HCT116 (cell line): ENCODE measurements at regions not wholly inside any gene's neighbourhood (a gene's known extent, or its start where the extent isn't known, plus 50 kb on each side); places are given as distances from the start of the nearest gene placed in this dataset.

Experiments used
- ATAC-seq: fragments of 200-7000 bp; cut with Tn5 transposase; 2 replicates; pipeline ENCODE4 v1.9.1; 2020; ENCODE audit warnings: mild to moderate bottlenecking, moderate library complexity
- BruUV-seq: library from RNA; stranded (reverse); fragments of 400-500 nt; replicated peaks from 2 replicates; lab custom pipeline; 2021; lab: Mats Ljungman, UMichigan
- CTCF ChIA-PET: fragments of 300-600 bp; sonication (Branson Sonifier 250); formaldehyde crosslinking; loops from one replicate; lab custom pipeline; 2021; ENCODE audit warnings: antibody characterized with exemption; lab: Charles Lee
- POLR2A ChIA-PET: fragments of 300-600, 350-600 bp; sonication (Branson Sonifier 250); formaldehyde crosslinking; loops from one replicate; lab custom pipeline; 2021; ENCODE audit warnings: antibody characterized with exemption; lab: Charles Lee
- RAD21 ChIA-PET, 2 experiments: fragments of 300-600 bp; sonication (Branson Sonifier 250); formaldehyde crosslinking; loops; one replicate each; lab custom pipeline; 2023; ENCODE audit warnings: low total read pairs in 2 of 2; ENCODE audit not compliant: uncharacterized antibody in 2 of 2, unreplicated experiment in 2 of 2, low non-redundant PET in 1 of 2; lab: Charles Lee
- DNase-seq: peaks from one replicate; pipeline ENCODE4 v3.0.0-alpha.2; 2010; ENCODE audit warnings: low read depth, low spot score
- H2AFZ ChIP-seq: fragments of 200-600 bp; shearing (Covaris generic), sonication (generic); 2 replicates; pipeline ENCODE4 v1.6.1; 2017; ENCODE audit warnings: low read depth, mixed run types, mixed read lengths, antibody characterized with exemption, low read length; ENCODE audit not compliant: poor library complexity, severe bottlenecking
- H3K27ac ChIP-seq: 2 replicates; pipeline ENCODE4 v1.5.1; 2012; ENCODE audit warnings: low read depth, low read length
- H3K27me3 ChIP-seq: fragments of 200-600 bp; sonication (generic); 2 replicates; pipeline ENCODE4 v1.6.1; 2016; ENCODE audit warnings: mixed run types, low read length, mixed read lengths; ENCODE audit not compliant: insufficient read depth
- H3K36me3 ChIP-seq, 2 experiments: fragments of 200-500 bp in 1 of 2; fragments of 200-600 bp in 1 of 2; sonication (Bioruptor generic) in 1 of 2; sonication (generic) in 1 of 2; 2 replicates each; pipeline versions ENCODE4 v1.5.1 to v1.6.1; 2014 to 2016; ENCODE audit warnings: low read length in 2 of 2, inconsistent platforms in 1 of 2, mixed read lengths in 1 of 2, mixed run types in 1 of 2; ENCODE audit not compliant: insufficient read depth in 2 of 2, control insufficient read depth in 1 of 2
- H3K4me1 ChIP-seq, 2 experiments: fragments of 200-600 bp in 1 of 2; sonication (generic) in 1 of 2; 2 replicates each; pipeline versions ENCODE4 v1.5.1 to v1.6.1; 2012 to 2017; ENCODE audit warnings: low read length in 2 of 2, inconsistent platforms in 1 of 2, mild to moderate bottlenecking in 1 of 2, mixed read lengths in 1 of 2, mixed run types in 1 of 2, moderate library complexity in 1 of 2; ENCODE audit not compliant: insufficient read depth in 2 of 2, control insufficient read depth in 1 of 2
- H3K4me2 ChIP-seq: fragments of 200-600 bp; sonication (generic); 2 replicates; pipeline ENCODE4 v1.6.1; 2017; ENCODE audit warnings: mixed run types, low read length, mixed read lengths
- H3K4me3 ChIP-seq, 2 experiments: fragments of 200-600 bp in 1 of 2; sonication (generic) in 1 of 2; replicated peaks in 1 of 2; 2 replicates each; pipeline ENCODE4 v1.5.1; 2011 to 2016; ENCODE audit warnings: low read length in 2 of 2, control low read depth in 1 of 2, low read depth in 1 of 2, mild to moderate bottlenecking in 1 of 2, mixed read lengths in 1 of 2, mixed run types in 1 of 2
- H3K79me2 ChIP-seq: fragments of 200-600 bp; sonication (generic); 2 replicates; pipeline ENCODE4 v1.6.1; 2017; ENCODE audit warnings: mild to moderate bottlenecking, mixed run types, low read length, moderate library complexity, mixed read lengths; ENCODE audit not compliant: insufficient read depth
- H3K9ac ChIP-seq: fragments of 200-600 bp; sonication (generic); 2 replicates; pipeline ENCODE4 v1.6.1; 2016; ENCODE audit warnings: low read length, mixed read lengths
- H3K9me2 ChIP-seq: fragments of 200-600 bp; sonication (generic), shearing (Covaris generic); 2 replicates; pipeline ENCODE4 v1.6.1; 2017; ENCODE audit warnings: mixed run types, mild to moderate bottlenecking, moderate library complexity; ENCODE audit not compliant: insufficient read depth
- H3K9me3 ChIP-seq, 2 experiments: fragments of 200-500 bp in 1 of 2; fragments of 200-600 bp in 1 of 2; sonication (Bioruptor generic) in 1 of 2; sonication (generic) in 1 of 2; 2 replicates each; pipeline ENCODE4 v1.6.1; 2014 to 2017; ENCODE audit warnings: low read length in 2 of 2, mixed read lengths in 2 of 2, inconsistent platforms in 1 of 2, low read depth in 1 of 2, mild to moderate bottlenecking in 1 of 2, mixed run types in 1 of 2, moderate library complexity in 1 of 2; ENCODE audit not compliant: control insufficient read depth in 1 of 2, insufficient read depth in 1 of 2
- H4K20me1 ChIP-seq: fragments of 200-600 bp; sonication (generic), shearing (Covaris generic); 2 replicates; pipeline ENCODE4 v1.6.1; 2017; ENCODE audit warnings: mixed run types, mild to moderate bottlenecking, moderate library complexity; ENCODE audit not compliant: insufficient read depth
- CTCF ChIP-seq, 3 experiments: fragments of 200-600 bp in 1 of 3; sonication (generic) in 1 of 3; IDR thresholded peaks in 2 of 3; conservative IDR thresholded peaks in 1 of 3; 2 replicates each; pipeline ENCODE4 v1.5.1; 2012 to 2017; ENCODE audit warnings: low read depth in 2 of 3, low read length in 2 of 3, antibody characterized with exemption in 1 of 3, borderline replicate concordance in 1 of 3, control low read depth in 1 of 3, mild to moderate bottlenecking in 1 of 3, mixed read lengths in 1 of 3, mixed run types in 1 of 3, moderate library complexity in 1 of 3; ENCODE audit not compliant: insufficient read depth in 1 of 3
- POLR2A ChIP-seq: IDR thresholded peaks from 2 replicates; pipeline ENCODE4 v1.7.0; 2011; ENCODE audit warnings: borderline replicate concordance; ENCODE audit not compliant: insufficient read depth, insufficient read length; ENCODE audit errors: extremely low read depth
- RAD21 ChIP-seq: IDR thresholded peaks from 2 replicates; pipeline ENCODE4 v1.6.1; 2012; ENCODE audit warnings: low read depth, mild to moderate bottlenecking
- YY1 ChIP-seq: IDR thresholded peaks from 2 replicates; pipeline ENCODE4 v1.6.1; 2011; ENCODE audit warnings: low read length, low read depth, moderate library complexity, mild to moderate bottlenecking; ENCODE audit not compliant: insufficient replicate concordance; ENCODE audit errors: extremely low read depth
- ZBTB33 ChIP-seq: IDR thresholded peaks from 2 replicates; pipeline ENCODE4 v1.6.1; 2011; ENCODE audit warnings: mild to moderate bottlenecking, low read length, moderate library complexity; ENCODE audit not compliant: insufficient replicate concordance; ENCODE audit errors: extremely low read depth
- intact Hi-C: fragments of 100-400 bp; cut with micrococcal nuclease; formaldehyde crosslinking; loops from 2 replicates; pipeline ENCODE4 v1.10.0; 2022

GRCh38 chr2:223228871-223229270 lies 176.9 kb downstream of the KCNE4 start:
- ChIA-PET POLR2A (no interaction called here), RAD21 (no interaction called here), CTCF (no interaction called here)
- H3K36me3 ChIP-seq = no peaks in the 10 kb centered on the region
- H4K20me1 ChIP-seq = no peaks in the 10 kb centered on the region
- no peak for ATAC-seq
- H3K4me3 ChIP-seq = no peak overlapping the region
- H3K79me2 ChIP-seq = no peaks in the 10 kb centered on the region
- H3K9me2 ChIP-seq = 0 out of 2 replicates have a peak, but pooled peaks cover 4% of the 10 kb centered on the region
- TF ChIP-seq POLR2A (no peak), CTCF (IDR thresholded peaks at IDR 0.05 in 2 of 3, conservative IDR thresholded peaks at IDR 0.05 in 1 of 3; ENCODE audit: borderline replicate concordance in 1 of 3, insufficient read depth in 1 of 3, low read depth in 2 of 3, low read length in 2 of 3) (no peak), ZBTB33 (no peak), RAD21 (no peak), YY1 (no peak)
- TF ChIP-seq, all 23 proteins: peak for 0
- no TSS peak for BruUV-seq
- DNase-seq = no peak
- H3K27ac ChIP-seq = no peak overlapping the region
- H2AFZ ChIP-seq = no peak overlapping the region
- no peaks in the 10 kb centered on the region for H3K27me3 ChIP-seq
- intact Hi-C loops = no loop called here
- H3K4me1 ChIP-seq = no peaks in the 10 kb centered on the region
- no peak overlapping the region for H3K4me2 ChIP-seq
- no peaks in the 10 kb centered on the region for H3K9me3 ChIP-seq
- H3K9ac ChIP-seq = no peak overlapping the region
